Spleen (tissue), 7 donors: ENCODE measurements at regions not wholly inside any gene's neighbourhood (a gene's known extent, or its start where the extent isn't known, plus 50 kb on each side); places are given as distances from the start of the nearest gene placed in this dataset.

Experiments used
- CTCF ChIP-seq, 11 experiments: fragments of 200-600 bp in 7 of 11; fragments of 450-650 bp in 4 of 11; sonication (generic) in 4 of 11; IDR thresholded peaks in 8 of 11; conservative IDR thresholded peaks in 3 of 11; 1 replicate in 7 of 11; 2 replicates in 4 of 11; pipeline versions ENCODE4 v1.4.0 to v1.8.0; 2016 to 2021; ENCODE audit warnings: antibody characterized with exemption in 11 of 11, inconsistent platforms in 4 of 11, mild to moderate bottlenecking in 1 of 11
- POLR2A ChIP-seq, 3 donors: fragments of 450-650 bp; IDR thresholded peaks; one replicate each; pipeline ENCODE4 v1.5.1; 2017; ENCODE audit warnings: antibody characterized with exemption in 3 of 3, mild to moderate bottlenecking in 1 of 3
- POLR2AphosphoS5 ChIP-seq, 3 donors: sonication (generic); formaldehyde crosslinking; IDR thresholded peaks; one replicate each; pipeline ENCODE4 v1.5.1; 2017; ENCODE audit warnings: antibody characterized with exemption in 3 of 3
- donor health status: DM: no; HTN: no; CAD: no; lungs with moderate emphysema.
- donor health status: DM: no; HTN: no; CAD: no.
- donor health status: DM: no; HTN: no; CAD: no.

- TF ChIP-seq CTCF (IDR thresholded peaks at IDR 0.05 in 8 of 11, conservative IDR thresholded peaks at IDR 0.05 in 3 of 11) = no peak
- no peak for TF ChIP-seq POLR2A (IDR thresholded peaks at IDR 0.05)
- TF ChIP-seq POLR2AphosphoS5 (IDR thresholded peaks at IDR 0.05) = no peak
Measured at GRCh38 chr12:115755725-115756085, 521.8 kb downstream of the MED13L start.
